A549 (cell line): ENCODE measurements at regions not wholly inside any gene's neighbourhood (a gene's known extent, or its start where the extent isn't known, plus 50 kb on each side); places are given as distances from the start of the nearest gene placed in this dataset.

Experiments
- ATAC-seq, 2 experiments: fragments of 200-7000 bp in 1 of 2; fragments of >200 bp in 1 of 2; cut with Nextera tagmentation in 1 of 2; cut with Tn5 transposase in 1 of 2; 3 replicates each; pipeline versions ENCODE4 v1.8.0 to v1.9.1; 2018 to 2020; ENCODE audit warnings: mild to moderate bottlenecking in 1 of 2, moderate library complexity in 1 of 2
- CTCF ChIA-PET: fragments of 300-600 bp; sonication (Branson Sonifier 250); formaldehyde crosslinking; extraction: SDS; loops from one replicate; lab custom pipeline; 2021; ENCODE audit warnings: antibody characterized with exemption, inconsistent platforms; lab: Yijun Ruan, JAX
- POLR2A ChIA-PET: fragments of 350-600 bp; formaldehyde crosslinking; extraction: SDS; loops from one replicate; lab custom pipeline; 2021; ENCODE audit warnings: antibody characterized with exemption, inconsistent platforms; lab: Yijun Ruan, JAX
- DNase-seq, 2 experiments: peaks; one replicate each; pipeline versions ENCODE4 v3.0.0 to v3.0.0-alpha.2; 2011 to 2016; ENCODE audit warnings: low read depth in 1 of 2, low spot score in 1 of 2
- FAIRE-seq: peaks from 2 replicates; lab custom pipeline; 2011; peaks lifted over from hg19 to GRCh38; lab: Jason Lieb, UNC
- H3K27ac ChIP-seq, 2 experiments: fragments of >200 bp; sonication (Bioruptor Twin); formaldehyde crosslinking; 3 replicates each; pipeline ENCODE4 v1.5.1; 2016 to 2017
- H3K4me1 ChIP-seq: fragments of >200 bp; sonication (Bioruptor Twin); formaldehyde crosslinking; 3 replicates; pipeline ENCODE4 v1.6.1; 2016
- H3K4me2 ChIP-seq: fragments of >200 bp; sonication (Bioruptor Twin); formaldehyde crosslinking; 3 replicates; pipeline ENCODE4 v1.6.1; 2016
- H3K4me3 ChIP-seq: fragments of >200 bp; sonication (Bioruptor Twin); formaldehyde crosslinking; 3 replicates; pipeline ENCODE4 v1.5.1; 2016
- H3K9me3 ChIP-seq: fragments of >200 bp; sonication (Bioruptor Twin); formaldehyde crosslinking; 3 replicates; pipeline ENCODE4 v1.6.1; 2016
- BHLHE40 ChIP-seq: IDR thresholded peaks from 2 replicates; pipeline ENCODE4 v1.6.1; 2012; ENCODE audit warnings: low read depth, low read length, inconsistent platforms
- CBX2 ChIP-seq: fragments of 200-600 bp; sonication (generic); IDR thresholded peaks from 2 replicates; pipeline ENCODE4 v1.6.1; 2016; ENCODE audit warnings: low read depth, mild to moderate bottlenecking, borderline replicate concordance
- CHD2 ChIP-seq: fragments of 150-350 bp; IDR thresholded peaks from 2 replicates; pipeline ENCODE4 v1.6.1; 2014; ENCODE audit warnings: low read length; ENCODE audit not compliant: partially characterized antibody
- CHD4 ChIP-seq: fragments of 200-600 bp; sonication (generic); IDR thresholded peaks from 2 replicates; pipeline ENCODE4 v1.6.1; 2016; ENCODE audit warnings: antibody characterized with exemption, mild to moderate bottlenecking, borderline replicate concordance
- GATA3 ChIP-seq: IDR thresholded peaks from 2 replicates; pipeline ENCODE4 v1.6.1; 2012; ENCODE audit warnings: borderline replicate concordance
- HEYL ChIP-seq: fragments of 250-450 bp; sonication (Bioruptor Pico); IDR thresholded peaks from 2 replicates; pipeline ENCODE4 v1.8.0; 2021; ENCODE audit warnings: mild to moderate bottlenecking, moderate library complexity
- HOXB5 ChIP-seq: fragments of 250-450 bp; sonication (Bioruptor Pico); IDR thresholded peaks from 2 replicates; pipeline ENCODE4 v1.5.0; 2020; ENCODE audit warnings: mild to moderate bottlenecking, moderate library complexity
- JUN ChIP-seq, 2 experiments: fragments of >200 bp; sonication (Bioruptor Twin); formaldehyde crosslinking; IDR thresholded peaks; 2 replicates in 1 of 2; 3 replicates in 1 of 2; pipeline ENCODE4 v1.6.1; 2016 to 2017
- KDM1A ChIP-seq: fragments of 200-600 bp; sonication (generic); IDR thresholded peaks from 2 replicates; pipeline ENCODE4 v1.6.1; 2016; ENCODE audit warnings: low read depth, mild to moderate bottlenecking
- KDM5A ChIP-seq: fragments of 200-600 bp; sonication (generic); IDR thresholded peaks from 2 replicates; pipeline ENCODE4 v1.6.1; 2016; ENCODE audit warnings: antibody characterized with exemption, mild to moderate bottlenecking
- MAX ChIP-seq: IDR thresholded peaks from 2 replicates; pipeline ENCODE4 v1.6.1; 2012
- MAZ ChIP-seq: fragments of 150-350 bp; IDR thresholded peaks from 2 replicates; pipeline ENCODE4 v1.6.1; 2014; ENCODE audit warnings: antibody characterized with exemption, low read depth, low read length, borderline replicate concordance
- NPAS2 ChIP-seq: fragments of 250-450 bp; sonication (Bioruptor Pico); IDR thresholded peaks from 2 replicates; pipeline ENCODE4 v1.8.0; 2022; ENCODE audit warnings: mild to moderate bottlenecking, moderate library complexity, borderline replicate concordance
- PBX3 ChIP-seq: IDR thresholded peaks from 2 replicates; pipeline ENCODE4 v1.6.1; 2012
- PHF8 ChIP-seq: fragments of 200-600 bp; sonication (generic); IDR thresholded peaks from 2 replicates; pipeline ENCODE4 v1.6.1; 2016; ENCODE audit warnings: low read depth, mild to moderate bottlenecking, antibody characterized with exemption, moderate library complexity, borderline replicate concordance
- POLR2A ChIP-seq: IDR thresholded peaks from 2 replicates; pipeline ENCODE4 v1.6.1; 2012; ENCODE audit warnings: mild to moderate bottlenecking, low read length
- POLR2AphosphoS2 ChIP-seq: conservative IDR thresholded peaks from 2 replicates; pipeline ENCODE4 v1.6.1; 2012; ENCODE audit warnings: low read length, improper control_type of control experiment, inconsistent platforms
- SREBF2 ChIP-seq: fragments of 450-650 bp; IDR thresholded peaks from 2 replicates; pipeline ENCODE4 v1.6.1; 2014; ENCODE audit warnings: mild to moderate bottlenecking, moderate library complexity
- USF2 ChIP-seq: fragments of 450-650 bp; IDR thresholded peaks from 2 replicates; pipeline ENCODE4 v1.6.1; 2014; ENCODE audit warnings: antibody characterized with exemption
- ZFP36 ChIP-seq: fragments of 450-650 bp; IDR thresholded peaks from 2 replicates; pipeline ENCODE4 v1.6.1; 2014; ENCODE audit warnings: borderline replicate concordance; ENCODE audit not compliant: partially characterized antibody
- ZNF302 ChIP-seq: fragments of 250-450 bp; sonication (Bioruptor Pico); IDR thresholded peaks from 2 replicates; pipeline ENCODE4 v1.9.0; 2021; ENCODE audit warnings: inconsistent platforms, mild to moderate bottlenecking, moderate library complexity
- ZSCAN20 ChIP-seq: fragments of 250-450 bp; sonication (Bioruptor Pico); IDR thresholded peaks from 2 replicates; pipeline ENCODE4 v1.8.0; 2022; ENCODE audit warnings: mild to moderate bottlenecking, moderate library complexity
- WGBS: methylation state at CpG from one replicate; pipeline ENCODE4 v1.1.6; 2017; ENCODE audit errors: missing lambda C conversion rate; 5-methylcytosine and 5-hydroxymethylcytosine counted together
- TF ChIP-seq, protein P1 (sequence below): fragments of 250-450 bp; sonication (Bioruptor Pico); IDR thresholded peaks from 2 replicates; pipeline ENCODE4 v1.5.0; 2020; ENCODE audit warnings: low read depth, mild to moderate bottlenecking, moderate library complexity
- TF ChIP-seq, protein P2 (sequence below): fragments of 250-450 bp; sonication (Bioruptor Pico); IDR thresholded peaks from 2 replicates; pipeline ENCODE4 v1.5.0; 2021; ENCODE audit warnings: mild to moderate bottlenecking, moderate library complexity, borderline replicate concordance

GRCh38 chr6:140183881-140184280, 809.4 kb upstream of the CITED2 start:
- ATAC-seq (no peak), DNase-seq (no peak)
- H3K4me1 ChIP-seq: no peaks in the 10 kb centered on the region
- POLR2A ChIA-PET: no interaction called here
- no peak for TF ChIP-seq HEYL (CRISPR knock-in tag)
- no peak for TF ChIP-seq CHD4
- TF ChIP-seq, protein P1, sequence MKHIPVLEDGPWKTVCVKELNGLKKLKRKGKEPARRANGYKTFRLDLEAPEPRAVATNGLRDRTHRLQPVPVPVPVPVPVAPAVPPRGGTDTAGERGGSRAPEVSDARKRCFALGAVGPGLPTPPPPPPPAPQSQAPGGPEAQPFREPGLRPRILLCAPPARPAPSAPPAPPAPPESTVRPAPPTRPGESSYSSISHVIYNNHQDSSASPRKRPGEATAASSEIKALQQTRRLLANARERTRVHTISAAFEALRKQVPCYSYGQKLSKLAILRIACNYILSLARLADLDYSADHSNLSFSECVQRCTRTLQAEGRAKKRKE: no peak
- TF ChIP-seq ZNF302: no peak
- no peak for TF ChIP-seq MAX
- no peak for TF ChIP-seq POLR2AphosphoS2
- TF ChIP-seq CHD2: no peak
- TF ChIP-seq, protein P2, sequence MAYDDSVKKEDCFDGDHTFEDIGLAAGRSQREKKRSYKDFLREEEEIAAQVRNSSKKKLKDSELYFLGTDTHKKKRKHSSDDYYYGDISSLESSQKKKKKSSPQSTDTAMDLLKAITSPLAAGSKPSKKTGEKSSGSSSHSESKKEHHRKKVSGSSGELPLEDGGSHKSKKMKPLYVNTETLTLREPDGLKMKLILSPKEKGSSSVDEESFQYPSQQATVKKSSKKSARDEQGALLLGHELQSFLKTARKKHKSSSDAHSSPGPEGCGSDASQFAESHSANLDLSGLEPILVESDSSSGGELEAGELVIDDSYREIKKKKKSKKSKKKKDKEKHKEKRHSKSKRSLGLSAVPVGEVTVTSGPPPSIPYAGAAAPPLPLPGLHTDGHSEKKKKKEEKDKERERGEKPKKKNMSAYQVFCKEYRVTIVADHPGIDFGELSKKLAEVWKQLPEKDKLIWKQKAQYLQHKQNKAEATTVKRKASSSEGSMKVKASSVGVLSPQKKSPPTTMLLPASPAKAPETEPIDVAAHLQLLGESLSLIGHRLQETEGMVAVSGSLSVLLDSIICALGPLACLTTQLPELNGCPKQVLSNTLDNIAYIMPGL (CRISPR knock-in tag): no peak
- TF ChIP-seq MAZ: no peak
- TF ChIP-seq, all 56 proteins: peak for 0
- Histone ChIP-seq H3K4me2 (no peak overlapping the region), H3K9me3 (no peaks in the 10 kb centered on the region), H3K27ac (no peak overlapping the region), H3K4me3 (no peak overlapping the region)
- CTCF ChIA-PET: no interaction called here
- FAIRE-seq: no peak

DNA sequence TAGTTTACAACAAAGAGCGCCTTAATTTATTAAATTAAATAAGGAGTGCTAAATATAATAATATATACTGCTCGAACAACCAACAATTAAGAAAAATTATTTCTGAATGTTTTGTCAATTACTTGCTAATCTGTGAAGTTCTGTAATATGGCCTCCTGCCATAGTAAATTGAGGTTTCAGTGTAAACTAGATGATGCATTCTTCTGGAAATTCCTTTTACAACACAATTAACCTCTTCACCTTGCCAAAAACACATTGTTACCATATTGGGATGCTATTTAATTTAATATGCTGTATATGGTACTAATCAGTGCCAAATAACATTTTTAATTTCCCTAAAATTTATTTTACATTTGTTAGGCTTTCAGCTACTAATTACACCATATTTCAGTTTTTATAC, 808.4 kb upstream of the CITED2 start:
- FAIRE-seq: no peak
- TF ChIP-seq ZSCAN20 (CRISPR knock-in tag): no peak
- no peak for TF ChIP-seq JUN (IDR thresholded peaks at IDR 0.05)
- TF ChIP-seq ZFP36: no peak
- no peak for TF ChIP-seq USF2
- no peak for TF ChIP-seq CHD2
- no peak for TF ChIP-seq KDM1A
- no peak for TF ChIP-seq HOXB5 (CRISPR knock-in tag)
- no peak for TF ChIP-seq NPAS2 (CRISPR knock-in tag)
- no peak for TF ChIP-seq GATA3
- TF ChIP-seq SREBF2: no peak
- TF ChIP-seq CBX2: no peak
- TF ChIP-seq PBX3: no peak
- TF ChIP-seq, protein P2 (CRISPR knock-in tag): no peak
- no peak for TF ChIP-seq KDM5A
- no peak for TF ChIP-seq PHF8
- no peak for TF ChIP-seq POLR2A
- no peak for TF ChIP-seq BHLHE40
- no peak overlapping the region for H3K27ac ChIP-seq
- no peaks in the 10 kb centered on the region for H3K9me3 ChIP-seq
- H3K4me3 ChIP-seq: no peak overlapping the region
- WGBS: 50% methylated on average over 2 of the region's 2 CpGs
- ChIA-PET CTCF (no interaction called here), POLR2A (no interaction called here)
- DNase-seq: no peak
- no peaks in the 10 kb centered on the region for H3K4me1 ChIP-seq
- no peak overlapping the region for H3K4me2 ChIP-seq
- ATAC-seq: no peak
